ENCODE measurements at regions not wholly inside any gene's neighbourhood (a gene's known extent, or its start where the extent isn't known, plus 50 kb on each side); places are given as distances from the start of the nearest gene placed in this dataset.

GRCh38 chr6:113565306-113565705 lies 291.8 kb upstream of the MARCKS start:
- H4K20me1 ChIP-seq (ENCODE audit: insufficient read depth): no peaks in the 10 kb centered on the region
- intact Hi-C loops (cut with micrococcal nuclease): no loop called here
- no peaks in the 10 kb centered on the region for H3K36me3 ChIP-seq (ENCODE audit: control insufficient read depth in 1 of 2, insufficient read depth in 2 of 2, low read length in 2 of 2)
- H3K4me3 ChIP-seq (replicated peaks in 1 of 2; ENCODE audit: low read depth in 1 of 2, low read length in 2 of 2): no peak overlapping the region
- ChIA-PET CTCF (no interaction called here), RAD21 (ENCODE audit: low non-redundant PET in 1 of 2, low total read pairs in 2 of 2, uncharacterized antibody in 2 of 2, unreplicated experiment in 2 of 2) (no interaction called here), POLR2A (no interaction called here)
- no peaks in the 10 kb centered on the region for H3K79me2 ChIP-seq (ENCODE audit: insufficient read depth, low read length)
- DNase-seq (ENCODE audit: low read depth, low spot score) (no peak), ATAC-seq (no peak)
- no peaks in the 10 kb centered on the region for H3K9me2 ChIP-seq (ENCODE audit: insufficient read depth)
- no TSS peak for BruUV-seq (replicated peaks)
- no peak overlapping the region for H3K27ac ChIP-seq (ENCODE audit: low read depth, low read length)
- no peak for TF ChIP-seq ZFX (IDR thresholded peaks at IDR 0.05)
- TF ChIP-seq POLR2AphosphoS5 (IDR thresholded peaks at IDR 0.05; ENCODE audit: low read depth, low read length): no peak
- no peak for TF ChIP-seq RAD21 (IDR thresholded peaks at IDR 0.05; ENCODE audit: low read depth)
- TF ChIP-seq CTCF (IDR thresholded peaks at IDR 0.05 in 2 of 3, conservative IDR thresholded peaks at IDR 0.05 in 1 of 3; ENCODE audit: borderline replicate concordance in 1 of 3, insufficient read depth in 1 of 3, low read depth in 2 of 3, low read length in 2 of 3): no peak
- TF ChIP-seq ZBTB33 (IDR thresholded peaks at IDR 0.05; ENCODE audit: extremely low read depth, insufficient replicate concordance, low read length): no peak
- no peak for TF ChIP-seq JUND (IDR thresholded peaks at IDR 0.05)
- no peak for TF ChIP-seq EZH2 (IDR thresholded peaks at IDR 0.05)
- no peak for TF ChIP-seq ATF3 (IDR thresholded peaks at IDR 0.05)
- no peak for TF ChIP-seq SP1 (IDR thresholded peaks at IDR 0.05; ENCODE audit: low read depth)
- H3K4me1 ChIP-seq (ENCODE audit: control insufficient read depth in 1 of 2, insufficient read depth in 2 of 2, low read length in 2 of 2): peaks cover 9 to 15% of the 10 kb centered on the region in 2 experiments
- H3K9me3 ChIP-seq (ENCODE audit: control insufficient read depth in 1 of 2, insufficient read depth in 1 of 2, low read depth in 1 of 2, low read length in 2 of 2): no peaks in the 10 kb centered on the region
- no peak overlapping the region for H3K4me2 ChIP-seq (ENCODE audit: low read length)
- no peak overlapping the region for H2AFZ ChIP-seq (ENCODE audit: low read depth, low read length, poor library complexity, severe bottlenecking)
- no peaks in the 10 kb centered on the region for H3K27me3 ChIP-seq (ENCODE audit: insufficient read depth, low read length)
- no peak overlapping the region for H3K9ac ChIP-seq (ENCODE audit: low read length)
